ENCODE measurements at regions not wholly inside any gene's neighbourhood (a gene's known extent, or its start where the extent isn't known, plus 50 kb on each side); places are given as distances from the start of the nearest gene placed in this dataset.

- TF ChIP-seq ZBTB11 (CRISPR knock-in tag; IDR thresholded peaks at IDR 0.05) (no peak), SMARCE1 (IDR thresholded peaks at IDR 0.05) (peak; percentile 61; the same call in 1 of the 2 replicates), SPI1 (IDR thresholded peaks at IDR 0.05; ENCODE audit: borderline replicate concordance, low read depth, low read length) (no peak), ZNF561 (CRISPR knock-in tag; conservative IDR thresholded peaks at IDR 0.05) (no peak), NR2C2 (CRISPR knock-in tag; IDR thresholded peaks at IDR 0.05) (no peak), NR2C2 (tag; IDR thresholded peaks at IDR 0.05) (peak; percentile 69; the same call in 1 of the 2 replicates), GATAD2A (IDR thresholded peaks at IDR 0.05) (peak; percentile 75; the same call in 1 of the 2 replicates), CBFA2T3 (IDR thresholded peaks at IDR 0.05) (peak; percentile 77), NFE2 (IDR thresholded peaks at IDR 0.05; ENCODE audit: low read depth) (no peak), HLTF (IDR thresholded peaks at IDR 0.05) (no peak), ZC3H4 (CRISPR knock-in tag; IDR thresholded peaks at IDR 0.05; ENCODE audit: borderline replicate concordance) (no peak), ELF4 (CRISPR knock-in tag; IDR thresholded peaks at IDR 0.05) (0 out of 2 replicates have a peak, but pooled peaks have one; percentile 6), MITF (IDR thresholded peaks at IDR 0.05) (peak; percentile 85), GTF2A2 (tag; IDR thresholded peaks at IDR 0.05) (no peak), HDAC3 (IDR thresholded peaks at IDR 0.05; ENCODE audit: borderline replicate concordance, partially characterized antibody) (no peak), ZFP30 (CRISPR knock-in tag; IDR thresholded peaks at IDR 0.05; ENCODE audit: borderline replicate concordance) (no peak), EP300 (IDR thresholded peaks at IDR 0.05; ENCODE audit: low read length) (peak; percentile 29; the same call in 1 of the 2 replicates), MXI1 (IDR thresholded peaks at IDR 0.05; ENCODE audit: low read depth, low read length) (no peak), RFX5 (IDR thresholded peaks at IDR 0.05; ENCODE audit: low read depth, low read length) (no peak), ZNF212 (CRISPR knock-in tag; IDR thresholded peaks at IDR 0.05) (no peak), CCAR2 (IDR thresholded peaks at IDR 0.05; ENCODE audit: low read depth, low read length) (no peak), E2F5 (CRISPR knock-in tag; IDR thresholded peaks at IDR 0.05) (no peak), CREB3 (tag; conservative IDR thresholded peaks at IDR 0.05; ENCODE audit: low read depth) (no peak)
Observed at GRCh38 chr2:62287899-62288880, 92.3 kb downstream of the B3GNT2 start (continued).
